SK-N-MC (cell line): ENCODE measurements at regions not wholly inside any gene's neighbourhood (a gene's known extent, or its start where the extent isn't known, plus 50 kb on each side); places are given as distances from the start of the nearest gene placed in this dataset.

Experiments used
- DNase-seq: peaks from one replicate; pipeline ENCODE4 v3.0.0-alpha.2; 2011; ENCODE audit warnings: low read depth, low spot score
- H3K27ac ChIP-seq: fragments of 200-600 bp; sonication (generic); 2 replicates; pipeline ENCODE4 v1.5.1; 2016; ENCODE audit warnings: mixed run types
- H3K36me3 ChIP-seq: fragments of 200-600 bp; sonication (generic); 2 replicates; pipeline ENCODE4 v1.6.1; 2017; ENCODE audit warnings: antibody characterized with exemption, low read length, mixed read lengths; ENCODE audit not compliant: insufficient read depth
- H3K4me3 ChIP-seq: fragments of 200-600 bp; sonication (generic); 2 replicates; pipeline ENCODE4 v1.5.1; 2016
- H3K9ac ChIP-seq: fragments of 200-600 bp; sonication (generic); 2 replicates; pipeline ENCODE4 v1.8.0; 2017; ENCODE audit warnings: mixed run types, mixed read lengths; ENCODE audit not compliant: insufficient read length
- H3K9me3 ChIP-seq: fragments of 200-600 bp; sonication (generic); 2 replicates; pipeline ENCODE4 v1.6.1; 2017; ENCODE audit warnings: low read depth, mild to moderate bottlenecking, antibody characterized with exemption, low read length, moderate library complexity, mixed read lengths
- EZH2 ChIP-seq: fragments of 200-600 bp; sonication (generic); IDR thresholded peaks from one replicate; pipeline ENCODE4 v1.6.1; 2017; ENCODE audit warnings: antibody characterized with exemption
- FOXP2 ChIP-seq: optimal IDR thresholded peaks from 2 replicates; pipeline ENCODE3; 2011; ENCODE audit warnings: mild to moderate bottlenecking, moderate library complexity; ENCODE audit not compliant: insufficient read depth; ENCODE audit errors: extremely low read length, control extremely low read depth
- POLR2AphosphoS5 ChIP-seq: IDR thresholded peaks from 2 replicates; pipeline ENCODE4 v1.6.1; 2012; ENCODE audit warnings: mild to moderate bottlenecking, low read depth, low read length, borderline replicate concordance

- Histone ChIP-seq H3K27ac (no peak overlapping the region), H3K9me3 (no peaks in the 10 kb centered on the region), H3K36me3 (no peaks in the 10 kb centered on the region), H3K9ac (peak overlapping the region; percentile 61), H3K4me3 (peak overlapping the region; percentile 88)
- DNase-seq, result no peak
- no peak for TF ChIP-seq POLR2AphosphoS5
- no peak for TF ChIP-seq FOXP2
- no peak for TF ChIP-seq EZH2
Observed at GRCh38 chr6:28696682-28697081, 171.0 kb downstream of the GPX5 start.

- Histone ChIP-seq H3K27ac (no peak overlapping the region), H3K9ac (no peak overlapping the region), H3K9me3 (peaks cover 14% of the 10 kb centered on the region; the same call in 1 of the 2 replicates), H3K36me3 (no peaks in the 10 kb centered on the region), H3K4me3 (no peak overlapping the region)
- no peak for DNase-seq
- no peak for TF ChIP-seq EZH2
- no peak for TF ChIP-seq POLR2AphosphoS5
- TF ChIP-seq FOXP2, result no peak
Observed at GRCh38 chr6:28707387-28708282, 182.0 kb downstream of the GPX5 start.

GRCh38 chr6:28709478-28710349 lies 184.0 kb downstream of the GPX5 start:
- DNase-seq, result no peak
- peak overlapping the region; percentile 82 for H3K4me3 ChIP-seq
- peak overlapping the region; percentile 75 for H3K9ac ChIP-seq
- peaks cover 14% of the 10 kb centered on the region; the same call in 1 of the 2 replicates for H3K9me3 ChIP-seq
- no peaks in the 10 kb centered on the region for H3K36me3 ChIP-seq
- H3K27ac ChIP-seq, result peak overlapping the region; percentile 52
- no peak; the same call in 1 of the 2 replicates for TF ChIP-seq POLR2AphosphoS5
- no peak for TF ChIP-seq FOXP2
- TF ChIP-seq EZH2, result no peak

- peak; percentile 76 for DNase-seq
- H3K4me3 ChIP-seq, result peak overlapping the region; percentile 82
- H3K27ac ChIP-seq, result peak overlapping the region; percentile 67
- H3K9ac ChIP-seq, result peak overlapping the region; percentile 75
- H3K36me3 ChIP-seq, result no peaks in the 10 kb centered on the region
- H3K9me3 ChIP-seq, result peaks cover 14% of the 10 kb centered on the region; the same call in 1 of the 2 replicates
- TF ChIP-seq POLR2AphosphoS5 (no peak), EZH2 (no peak), FOXP2 (no peak)
Observed at GRCh38 chr6:28710466-28711191, 184.9 kb downstream of the GPX5 start.

GRCh38 chr6:28711325-28711724 lies 185.6 kb downstream of the GPX5 start:
- TF ChIP-seq FOXP2 (no peak), POLR2AphosphoS5 (no peak), EZH2 (no peak)
- peaks cover 14% of the 10 kb centered on the region; the same call in 1 of the 2 replicates for H3K9me3 ChIP-seq
- H3K27ac ChIP-seq, result peak overlapping the region; percentile 67; the same call in 1 of the 2 replicates
- no peaks in the 10 kb centered on the region for H3K36me3 ChIP-seq
- no peak overlapping the region for H3K9ac ChIP-seq
- no peak for DNase-seq
- H3K4me3 ChIP-seq, result no peak overlapping the region

- no peaks in the 10 kb centered on the region for H3K36me3 ChIP-seq
- DNase-seq, result no peak
- H3K4me3 ChIP-seq, result no peak overlapping the region
- no peak for TF ChIP-seq FOXP2
- TF ChIP-seq EZH2, result no peak
- no peak for TF ChIP-seq POLR2AphosphoS5
- peaks cover 12% of the 10 kb centered on the region; the same call in 1 of the 2 replicates for H3K9me3 ChIP-seq
- H3K9ac ChIP-seq, result no peak overlapping the region
- H3K27ac ChIP-seq, result no peak overlapping the region
Observed at GRCh38 chr6:28711788-28712341, 186.2 kb downstream of the GPX5 start.

GRCh38 chr6:28712982-28713381 lies 187.3 kb downstream of the GPX5 start:
- H3K36me3 ChIP-seq, result no peaks in the 10 kb centered on the region
- no peak for TF ChIP-seq FOXP2
- TF ChIP-seq POLR2AphosphoS5, result no peak
- no peak for TF ChIP-seq EZH2
- H3K27ac ChIP-seq, result no peak overlapping the region
- H3K9me3 ChIP-seq, result peaks cover 6% of the 10 kb centered on the region; the same call in 1 of the 2 replicates
- DNase-seq, result no peak
- H3K4me3 ChIP-seq, result no peak overlapping the region
- no peak overlapping the region for H3K9ac ChIP-seq
